Skin of body (tissue), 1 donor: ENCODE measurements at regions not wholly inside any gene's neighbourhood (a gene's known extent, or its start where the extent isn't known, plus 50 kb on each side); places are given as distances from the start of the nearest gene placed in this dataset.

Source experiments
- DNase-seq: peaks from one replicate; lab custom pipeline; 2025; lab: John Stamatoyannopoulos, UW

- DNase-seq = no peak
Observed at GRCh38 chr3:181660337-181660736, 51.4 kb upstream of the SOX2 start.

GRCh38 chr3:181637456-181637855 is 74.3 kb upstream of the SOX2 start:
- DNase-seq = peak; percentile 54

- no peak for DNase-seq
Observed at GRCh38 chr3:181637056-181637455, 74.7 kb upstream of the SOX2 start.

GRCh38 chr3:181635141-181635540 is 76.6 kb upstream of the SOX2 start:
- DNase-seq = no peak

GRCh38 chr3:181633556-181633955 is 78.2 kb upstream of the SOX2 start:
- DNase-seq = no peak

- DNase-seq = no peak
Observed at GRCh38 chr3:181631901-181632300, 79.8 kb upstream of the SOX2 start.

GRCh38 chr3:181630853-181631252 is 80.9 kb upstream of the SOX2 start:
- no peak for DNase-seq

GRCh38 chr3:181629711-181630110 is 82.0 kb upstream of the SOX2 start:
- DNase-seq = no peak

- peak; percentile 20 for DNase-seq
Observed at GRCh38 chr3:181629029-181629428, 82.7 kb upstream of the SOX2 start.

- no peak for DNase-seq
Observed at GRCh38 chr3:181628384-181628783, 83.3 kb upstream of the SOX2 start.

- no peak for DNase-seq
Observed at GRCh38 chr3:181626036-181626435, 85.7 kb upstream of the SOX2 start.

GRCh38 chr3:181623924-181624694 is 87.6 kb upstream of the SOX2 start:
- no peak for DNase-seq

GRCh38 chr3:181622365-181622764 is 89.4 kb upstream of the SOX2 start:
- no peak for DNase-seq

- no peak for DNase-seq
Observed at GRCh38 chr3:181619897-181620296, 91.8 kb upstream of the SOX2 start.

GRCh38 chr3:181618260-181618659 is 93.5 kb upstream of the SOX2 start:
- no peak for DNase-seq

- DNase-seq = no peak
Observed at GRCh38 chr3:181616088-181617070, 95.3 kb upstream of the SOX2 start.

GRCh38 chr3:181615666-181616065 is 96.1 kb upstream of the SOX2 start:
- DNase-seq = no peak

GRCh38 chr3:181614878-181615277 is 96.8 kb upstream of the SOX2 start:
- DNase-seq = no peak

- no peak for DNase-seq
Observed at GRCh38 chr3:181613813-181614212, 97.9 kb upstream of the SOX2 start.

- DNase-seq = no peak
Observed at GRCh38 chr3:181613191-181613590, 98.5 kb upstream of the SOX2 start.

GRCh38 chr3:181610973-181611265 is 100.8 kb upstream of the SOX2 start:
- no peak for DNase-seq

- DNase-seq = no peak
Observed at GRCh38 chr3:181610083-181610972, 101.4 kb upstream of the SOX2 start.
